ENCODE measurements at regions not wholly inside any gene's neighbourhood (a gene's known extent, or its start where the extent isn't known, plus 50 kb on each side); places are given as distances from the start of the nearest gene placed in this dataset.

GRCh38 chr14:27199272-27199671, 601.4 kb upstream of the NOVA1 start:
- TF ChIP-seq CTCF (IDR thresholded peaks at IDR 0.05) (no peak), POLR2A (IDR thresholded peaks at IDR 0.05) (no peak), POLR2AphosphoS5 (IDR thresholded peaks at IDR 0.05) (no peak)
